ENCODE measurements at regions not wholly inside any gene's neighbourhood (a gene's known extent, or its start where the extent isn't known, plus 50 kb on each side); places are given as distances from the start of the nearest gene placed in this dataset.
"Not testable (repeated sequence)": the region's sequence is repeated elsewhere in the genome, so short reads cannot be mapped to it uniquely, and the experiment has no call there.

DNA sequence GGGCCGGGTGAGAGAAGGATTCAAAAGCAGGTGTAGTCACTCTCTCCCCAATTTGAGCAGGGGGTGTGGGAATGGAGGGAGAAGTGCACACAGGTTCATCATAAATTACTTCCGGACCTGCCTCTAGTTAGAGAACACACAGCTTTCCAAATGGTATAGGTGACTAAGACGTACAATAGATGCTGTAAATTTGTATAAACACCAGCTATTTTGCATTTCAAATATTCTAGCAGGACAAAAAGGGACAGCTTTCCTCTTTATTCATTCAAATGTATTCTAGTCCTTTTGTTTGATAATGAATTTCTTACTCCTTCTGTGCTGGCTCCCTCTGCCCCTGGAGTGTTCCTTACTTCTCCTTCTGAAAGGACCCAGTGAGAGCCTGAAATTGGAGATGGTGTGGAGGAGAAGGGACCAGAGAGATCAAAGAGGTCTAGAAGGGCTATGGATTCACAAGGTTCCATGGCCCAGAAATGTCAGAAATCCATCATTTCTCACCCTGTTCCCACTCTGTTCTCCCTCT lies 53.2 kb upstream of the SH3BP4 start:
- DNase-seq: no peak

GRCh38 chr2:234888442-234888841 lies 63.4 kb upstream of the SH3BP4 start:
- DNase-seq: not testable (repeated sequence)

GRCh38 chr2:234887195-234887594 lies 64.6 kb upstream of the SH3BP4 start:
- DNase-seq: no peak

GRCh38 chr2:234885886-234886285 lies 65.9 kb upstream of the SH3BP4 start:
- no peak for DNase-seq

- DNase-seq: no peak
Observed at GRCh38 chr2:234885118-234885517, 66.7 kb upstream of the SH3BP4 start.

DNA sequence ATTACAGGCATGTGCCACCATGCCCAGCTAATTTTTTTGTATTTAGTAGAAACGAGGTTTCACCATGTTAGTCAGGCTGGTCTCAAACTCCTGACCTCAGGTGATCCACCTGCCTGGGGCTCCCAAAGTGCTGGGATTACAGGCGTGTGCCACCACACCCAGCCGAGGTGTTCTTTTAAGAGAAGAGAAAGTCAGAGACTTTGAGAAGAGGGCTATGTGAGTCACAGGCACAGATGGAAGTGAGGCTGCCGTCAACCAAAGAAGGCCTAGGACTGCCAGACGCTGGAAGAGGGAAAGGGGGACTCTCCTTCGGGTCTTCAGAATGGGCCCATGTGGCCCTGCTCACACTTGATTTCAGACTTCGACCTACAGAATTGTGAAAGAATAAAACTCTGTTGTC lies 67.2 kb upstream of the SH3BP4 start:
- no peak for DNase-seq

- DNase-seq: no peak
Observed at GRCh38 chr2:234881413-234882241, 70.2 kb upstream of the SH3BP4 start.

- no peak for DNase-seq
Observed at GRCh38 chr2:234880551-234881211, 71.1 kb upstream of the SH3BP4 start.

DNA sequence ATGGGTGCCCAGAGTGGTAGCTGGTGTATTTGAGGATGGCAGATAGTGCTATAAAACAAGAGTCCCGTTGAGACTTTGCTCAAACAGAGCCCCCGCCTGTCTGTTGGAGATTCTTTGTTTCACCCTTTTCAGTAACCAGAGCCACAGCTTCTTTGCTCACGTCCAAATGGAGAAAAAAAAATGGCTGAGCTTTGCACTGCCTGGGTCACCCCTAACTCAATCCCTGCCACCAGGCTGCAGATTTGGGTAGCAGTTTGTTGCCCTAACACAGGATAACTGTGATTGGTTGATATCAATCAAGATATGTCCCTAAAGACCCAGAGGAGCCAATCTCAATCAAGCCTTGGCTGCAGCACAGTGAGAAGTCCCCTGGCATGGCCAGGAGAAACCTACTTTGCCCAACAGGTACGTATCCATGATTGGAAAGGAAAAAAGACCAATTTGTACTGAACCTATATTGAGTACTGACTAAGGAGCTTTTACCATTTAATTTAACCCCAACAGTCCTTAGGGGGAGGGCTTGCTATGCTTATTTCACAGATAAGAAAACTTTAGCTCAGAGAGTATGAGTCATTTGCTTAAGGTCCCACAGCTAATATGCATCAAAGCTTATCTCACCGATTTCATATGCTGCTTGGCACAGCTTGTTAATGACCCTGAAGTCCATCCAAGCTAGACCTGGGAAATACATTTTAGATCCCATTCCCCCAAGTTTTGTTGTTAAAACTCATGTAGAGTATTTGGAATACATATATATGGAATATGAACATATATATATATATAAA lies 72.0 kb upstream of the SH3BP4 start:
- DNase-seq: no peak

- not testable (repeated sequence) for DNase-seq
Observed at GRCh38 chr2:234876621-234877020, 75.2 kb upstream of the SH3BP4 start.

GRCh38 chr2:234874347-234875046 lies 77.3 kb upstream of the SH3BP4 start:
- no peak for DNase-seq

- no peak for DNase-seq
Observed at GRCh38 chr2:234873828-234874173, 78.0 kb upstream of the SH3BP4 start.

DNA sequence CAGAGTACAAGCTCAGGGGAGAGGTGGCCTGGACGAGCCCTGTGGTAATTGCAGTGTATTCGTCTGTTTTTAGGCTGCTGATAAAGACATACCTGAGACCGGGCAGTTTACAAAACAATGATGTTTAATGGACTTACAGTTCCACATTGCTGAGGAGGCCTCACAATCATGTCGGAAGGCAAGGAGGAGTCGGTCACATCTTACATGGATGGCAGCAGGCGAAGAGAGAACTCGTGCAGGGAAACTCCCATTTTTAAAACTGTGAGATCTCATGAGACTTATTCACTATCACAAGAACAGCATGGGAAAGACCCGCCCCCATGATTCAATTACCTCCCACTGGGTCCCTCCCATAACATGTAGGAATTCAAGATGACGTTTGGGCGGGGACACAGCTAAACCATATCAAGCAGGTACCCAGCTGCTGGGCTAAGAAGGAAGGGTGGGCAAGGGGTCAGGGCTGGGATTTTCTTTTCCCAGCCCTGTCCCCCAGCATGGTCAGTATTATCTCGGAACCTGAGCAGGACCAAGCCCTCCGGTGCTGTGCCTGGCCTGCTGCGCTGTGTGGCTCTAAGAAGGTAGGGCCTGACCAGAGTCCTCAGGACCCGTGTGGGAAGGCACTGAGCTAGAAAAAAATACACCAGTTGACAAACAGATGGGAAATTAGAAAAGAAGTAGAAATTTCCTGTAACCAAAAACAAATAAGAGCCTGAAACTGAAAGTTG lies 78.6 kb upstream of the SH3BP4 start:
- no peak for DNase-seq

DNA sequence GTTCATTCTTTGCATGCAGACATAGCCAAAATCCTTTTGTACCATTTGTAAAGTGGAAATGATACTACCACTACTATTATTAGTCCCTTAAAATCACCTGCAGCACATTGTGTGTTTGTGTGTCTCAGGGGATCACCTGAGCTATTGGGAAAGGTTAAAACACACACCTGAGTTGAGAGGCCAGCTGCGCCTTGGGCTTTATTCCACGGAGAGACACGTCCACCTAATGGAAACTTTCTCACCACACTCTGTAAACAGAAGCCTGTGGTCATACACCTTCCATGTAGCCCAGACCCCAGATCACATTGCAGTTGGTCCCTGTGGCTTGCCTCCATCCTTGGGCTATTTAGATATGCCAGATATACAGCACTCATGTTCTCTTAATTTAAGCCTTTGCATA lies 81.8 kb upstream of the SH3BP4 start:
- no peak for DNase-seq

GRCh38 chr2:234869164-234869563 lies 82.7 kb upstream of the SH3BP4 start:
- DNase-seq: no peak

- DNase-seq: no peak
Observed at GRCh38 chr2:234867882-234868285, 83.9 kb upstream of the SH3BP4 start.

DNA sequence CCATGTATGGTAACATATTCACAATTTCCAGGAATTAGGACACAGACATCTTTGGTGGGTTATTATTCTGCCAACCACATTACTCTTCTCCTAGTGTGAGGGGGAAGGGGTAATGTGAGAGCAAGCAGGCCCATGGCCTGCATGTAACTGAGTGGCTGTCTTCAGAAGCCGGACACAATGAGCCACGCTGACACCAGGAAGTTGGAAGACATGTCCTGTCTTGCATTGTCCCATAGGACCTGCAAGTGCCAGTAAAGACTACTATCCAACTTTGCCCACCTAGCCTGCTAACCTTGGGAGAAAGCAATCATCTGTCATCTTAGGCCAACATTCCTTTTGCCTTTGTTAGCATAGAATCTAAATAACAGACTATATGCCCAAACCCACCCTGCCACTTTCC lies 86.2 kb upstream of the SH3BP4 start:
- DNase-seq: no peak

DNA sequence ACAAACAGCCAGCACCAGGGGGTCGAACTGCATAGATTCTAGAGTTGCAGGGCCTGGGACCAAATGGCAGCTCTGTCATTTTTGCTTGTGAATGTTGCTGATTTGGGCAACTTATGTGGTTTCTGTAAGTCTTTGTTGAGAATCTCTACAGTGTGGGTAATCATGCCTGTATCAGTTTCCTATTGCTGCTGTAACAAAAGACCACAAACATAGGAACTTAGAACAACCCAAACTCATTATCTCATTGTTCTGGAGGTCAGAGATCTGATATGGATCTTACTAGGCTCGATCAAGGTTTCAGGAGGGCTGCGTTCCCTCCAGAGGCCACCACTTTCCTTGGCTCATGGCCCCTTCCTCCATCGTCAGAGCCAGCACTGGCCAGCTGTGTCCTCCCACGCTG lies 86.8 kb upstream of the SH3BP4 start:
- DNase-seq: no peak

GRCh38 chr2:234864506-234864905 lies 87.3 kb upstream of the SH3BP4 start:
- DNase-seq: no peak

DNA sequence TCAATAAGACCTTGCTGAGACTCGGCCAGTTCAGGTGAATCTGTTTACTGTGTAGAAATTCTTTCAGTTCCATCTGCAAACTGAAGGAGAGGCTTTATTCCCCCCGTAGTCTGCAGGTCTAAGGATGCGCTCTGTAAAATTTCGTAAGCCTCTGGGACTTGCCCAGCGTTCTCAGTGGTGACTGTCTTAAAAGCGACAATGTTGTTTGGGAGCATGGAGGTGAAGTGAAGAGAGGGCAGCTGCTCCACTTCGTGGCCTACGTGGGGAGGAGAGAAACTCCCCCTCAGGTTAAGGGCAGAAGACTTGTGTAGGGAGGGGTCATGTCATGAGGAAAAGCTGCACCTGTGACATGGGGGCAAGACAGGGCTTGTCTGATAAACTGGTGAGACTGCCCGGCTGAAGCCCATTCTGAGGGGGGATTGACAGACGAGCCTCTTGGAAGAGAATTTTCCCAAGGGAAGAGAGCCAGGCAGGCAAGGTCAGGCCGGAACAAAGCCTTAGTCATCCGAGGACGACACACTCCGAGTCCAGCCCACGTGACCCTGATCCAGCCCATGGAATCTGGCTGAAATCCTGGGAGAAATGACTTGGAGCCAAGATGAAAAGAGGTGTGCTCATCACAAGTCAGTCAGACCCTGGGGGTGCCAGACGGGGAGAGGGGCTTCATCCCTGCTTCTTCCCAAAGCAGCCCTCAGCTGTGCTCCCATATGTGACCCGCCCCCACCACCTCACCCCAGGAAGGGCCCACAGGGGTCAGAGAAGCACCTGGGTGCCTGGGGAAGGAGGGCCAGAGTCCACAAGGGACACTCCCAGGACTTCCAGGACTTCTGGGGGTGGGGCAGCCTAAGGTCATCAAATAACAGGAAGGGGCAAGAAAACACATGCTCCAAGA lies 88.5 kb upstream of the SH3BP4 start:
- no peak for DNase-seq
